ENCODE measurements at regions not wholly inside any gene's neighbourhood (a gene's known extent, or its start where the extent isn't known, plus 50 kb on each side); places are given as distances from the start of the nearest gene placed in this dataset.

- TF ChIP-seq, protein P1, sequence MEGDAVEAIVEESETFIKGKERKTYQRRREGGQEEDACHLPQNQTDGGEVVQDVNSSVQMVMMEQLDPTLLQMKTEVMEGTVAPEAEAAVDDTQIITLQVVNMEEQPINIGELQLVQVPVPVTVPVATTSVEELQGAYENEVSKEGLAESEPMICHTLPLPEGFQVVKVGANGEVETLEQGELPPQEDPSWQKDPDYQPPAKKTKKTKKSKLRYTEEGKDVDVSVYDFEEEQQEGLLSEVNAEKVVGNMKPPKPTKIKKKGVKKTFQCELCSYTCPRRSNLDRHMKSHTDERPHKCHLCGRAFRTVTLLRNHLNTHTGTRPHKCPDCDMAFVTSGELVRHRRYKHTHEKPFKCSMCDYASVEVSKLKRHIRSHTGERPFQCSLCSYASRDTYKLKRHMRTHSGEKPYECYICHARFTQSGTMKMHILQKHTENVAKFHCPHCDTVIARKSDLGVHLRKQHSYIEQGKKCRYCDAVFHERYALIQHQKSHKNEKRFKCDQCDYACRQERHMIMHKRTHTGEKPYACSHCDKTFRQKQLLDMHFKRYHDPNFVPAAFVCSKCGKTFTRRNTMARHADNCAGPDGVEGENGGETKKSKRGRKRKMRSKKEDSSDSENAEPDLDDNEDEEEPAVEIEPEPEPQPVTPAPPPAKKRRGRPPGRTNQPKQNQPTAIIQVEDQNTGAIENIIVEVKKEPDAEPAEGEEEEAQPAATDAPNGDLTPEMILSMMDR (IDR thresholded peaks at IDR 0.05; ENCODE audit: borderline replicate concordance, extremely low read depth, low read length, poor library complexity, severe bottlenecking), result no peak
- no peak for TF ChIP-seq EZH2 (IDR thresholded peaks at IDR 0.05; ENCODE audit: borderline replicate concordance, low read depth, low read length, severe bottlenecking)
These were observed 394.6 kb upstream of the RORA start for GRCh38 chr15:61623746-61624145.
